ENCODE measurements at regions not wholly inside any gene's neighbourhood (a gene's known extent, or its start where the extent isn't known, plus 50 kb on each side); places are given as distances from the start of the nearest gene placed in this dataset.
A peak's percentile ranks its signal among the peaks of the same experiment; 100 is the strongest.

DNA sequence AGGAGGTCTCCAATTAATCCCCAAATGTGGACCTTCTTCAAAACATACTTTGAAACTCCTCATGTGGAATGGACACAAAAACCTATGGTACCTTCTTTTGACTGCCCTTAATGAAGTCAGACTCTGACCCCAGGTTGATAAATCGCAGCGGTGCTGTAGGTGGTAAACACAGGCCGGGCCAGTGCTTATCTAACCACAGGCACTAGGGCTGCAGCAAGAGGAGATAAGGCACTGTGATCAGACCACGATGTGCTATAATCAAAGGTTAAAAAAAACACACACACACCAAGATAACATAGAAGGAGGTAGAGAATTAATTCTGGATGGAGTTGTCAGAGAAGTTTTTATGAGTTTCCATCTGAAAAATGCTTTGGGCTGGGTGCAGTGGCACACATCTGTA lies 52.3 kb upstream of the SIPA1L2 start:
- ATAC-seq (replicated peaks) (no peak), DNase-seq (no peak)
- Mint-ChIP-seq H3K9me3 (peaks cover 3% of the 10 kb centered on the region in 2 donors), H3K4me1 (peaks cover 0 to 2% of the 10 kb centered on the region in 2 donors), H3K36me3 (no peaks in the 10 kb centered on the region), H3K27me3 (peaks cover 0 to 3% of the 10 kb centered on the region in 2 donors), H3K4me3 (no peak overlapping the region), H3K27ac (no peak overlapping the region)

DNA sequence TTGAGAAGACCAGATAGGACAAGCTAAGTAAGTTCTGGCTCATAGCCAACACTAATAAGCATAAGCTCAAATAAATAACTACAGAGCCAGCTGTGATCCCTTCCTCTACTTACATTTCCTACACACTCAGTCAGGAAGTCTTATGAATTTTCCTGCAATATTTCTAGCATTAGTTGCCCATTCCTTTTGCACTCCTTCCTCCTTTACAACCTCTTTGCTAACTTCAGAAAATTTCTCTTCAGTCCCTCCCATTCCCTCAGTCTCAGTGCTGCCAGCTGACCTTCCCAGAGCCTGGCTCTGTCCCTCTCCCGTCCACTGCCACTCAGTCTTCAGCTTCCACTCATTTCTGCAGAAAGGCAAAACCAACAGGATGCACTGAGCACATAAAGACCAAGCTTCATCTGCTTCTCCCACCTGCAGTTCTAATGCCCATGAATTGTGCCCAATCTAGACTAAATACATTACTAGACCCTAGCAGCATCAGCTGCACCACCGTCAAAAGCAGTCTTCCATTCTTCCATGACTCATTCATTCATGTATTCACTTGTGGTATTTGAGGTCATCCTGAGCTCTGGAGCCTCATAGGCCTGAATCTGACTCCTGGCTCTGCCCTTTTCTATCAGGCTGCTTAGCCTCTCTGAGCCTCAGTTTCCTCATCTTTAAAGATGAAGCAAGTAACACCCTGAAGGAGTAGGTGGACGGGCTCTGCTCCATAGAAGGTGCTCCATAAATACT lies 54.6 kb upstream of the SIPA1L2 start:
- Mint-ChIP-seq H3K27me3 (peaks cover 0 to 3% of the 10 kb centered on the region in 2 donors), H3K4me1 (peaks cover 0 to 2% of the 10 kb centered on the region in 2 donors), H3K9me3 (peaks cover 3 to 9% of the 10 kb centered on the region in 2 donors), H3K4me3 (no peak overlapping the region), H3K27ac (no peak overlapping the region), H3K36me3 (no peaks in the 10 kb centered on the region)
- ATAC-seq (replicated peaks), result no peak
- no peak for DNase-seq

DNA sequence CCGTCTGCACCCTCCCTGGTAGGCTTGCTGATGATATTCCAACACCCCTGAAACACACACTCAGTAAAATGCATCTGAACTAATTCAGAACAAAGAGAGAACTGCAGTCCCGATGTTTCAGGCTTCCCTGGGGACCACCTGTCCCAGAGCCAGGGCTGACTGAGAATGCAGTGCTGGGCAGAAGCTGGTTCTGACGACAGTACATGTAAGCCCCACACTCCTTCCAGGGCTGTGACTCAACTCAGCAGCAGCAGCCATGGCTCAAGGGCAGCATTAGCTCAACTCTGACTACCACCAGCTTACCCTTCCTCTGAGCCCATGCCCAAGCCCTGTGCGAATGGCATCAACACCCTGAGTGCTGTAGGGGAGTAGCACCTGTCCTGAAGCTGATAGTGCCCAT lies 56.4 kb upstream of the SIPA1L2 start:
- no peak overlapping the region for H3K27ac Mint-ChIP-seq

DNA sequence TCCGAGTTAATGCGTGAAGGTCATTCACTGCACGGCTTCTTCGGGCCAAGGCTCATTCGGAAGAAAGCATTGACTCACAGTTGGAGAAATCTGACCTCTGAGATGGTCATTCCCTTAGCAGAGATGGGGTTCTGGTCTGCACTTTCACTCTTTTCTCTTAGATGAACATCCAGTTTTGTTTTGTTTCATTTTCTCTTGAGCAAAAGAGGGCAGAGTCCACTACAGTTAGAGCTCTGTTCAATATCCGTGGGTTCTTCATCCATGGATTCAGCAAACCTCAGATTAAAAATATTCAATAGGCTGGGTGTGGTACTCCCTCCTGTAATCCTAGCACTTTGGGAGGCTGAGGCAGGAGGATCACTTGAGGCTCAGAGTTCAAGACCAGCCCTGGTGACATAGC lies 57.4 kb upstream of the SIPA1L2 start:
- H3K27me3 Mint-ChIP-seq, result peaks cover 5 to 6% of the 10 kb centered on the region in 2 donors
- peaks cover 3 to 8% of the 10 kb centered on the region in 2 donors for H3K4me1 Mint-ChIP-seq
- H3K27ac Mint-ChIP-seq, result no peak overlapping the region
- H3K36me3 Mint-ChIP-seq, result no peaks in the 10 kb centered on the region
- ATAC-seq (replicated peaks), result no peak
- no peak for DNase-seq
- no peak overlapping the region for H3K4me3 Mint-ChIP-seq
- H3K9me3 Mint-ChIP-seq, result peaks cover 2 to 7% of the 10 kb centered on the region in 2 donors

More for the DNA sequence above, 56.4 kb upstream of the SIPA1L2 start:
- Mint-ChIP-seq H3K4me1 (peaks cover 3 to 8% of the 10 kb centered on the region in 2 donors), H3K9me3 (peaks cover 3 to 9% of the 10 kb centered on the region in 2 donors), H3K36me3 (no peaks in the 10 kb centered on the region), H3K4me3 (no peak overlapping the region), H3K27me3 (peaks cover 3 to 6% of the 10 kb centered on the region in 2 donors)
- no peak for DNase-seq
- ATAC-seq (replicated peaks), result no peak

DNA sequence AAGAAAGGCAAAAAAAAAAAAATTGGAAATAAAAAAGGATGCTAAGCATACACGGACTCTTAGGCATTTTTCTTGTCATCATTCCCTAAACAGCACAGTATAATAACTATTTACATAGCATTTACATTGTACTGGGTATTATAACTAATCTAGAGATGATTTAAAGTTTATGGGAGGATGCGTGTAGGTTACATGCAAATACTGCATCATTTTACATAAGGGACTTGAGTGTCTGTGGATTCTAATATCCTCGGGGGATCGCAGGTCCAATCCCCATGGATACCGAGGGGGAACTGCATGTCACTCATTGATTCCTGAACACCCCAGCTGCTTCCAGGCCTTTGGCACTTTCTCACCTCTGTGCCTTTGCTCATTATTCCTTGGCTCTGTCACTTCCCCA lies 57.8 kb upstream of the SIPA1L2 start:
- Mint-ChIP-seq H3K9me3 (peaks cover 1 to 6% of the 10 kb centered on the region in 2 donors), H3K4me1 (peaks cover 3 to 8% of the 10 kb centered on the region in 2 donors), H3K4me3 (no peak overlapping the region), H3K27ac (no peak overlapping the region), H3K27me3 (peaks cover 4 to 6% of the 10 kb centered on the region in 2 donors), H3K36me3 (no peaks in the 10 kb centered on the region)
- ATAC-seq (replicated peaks), result no peak
- no peak for DNase-seq

DNA sequence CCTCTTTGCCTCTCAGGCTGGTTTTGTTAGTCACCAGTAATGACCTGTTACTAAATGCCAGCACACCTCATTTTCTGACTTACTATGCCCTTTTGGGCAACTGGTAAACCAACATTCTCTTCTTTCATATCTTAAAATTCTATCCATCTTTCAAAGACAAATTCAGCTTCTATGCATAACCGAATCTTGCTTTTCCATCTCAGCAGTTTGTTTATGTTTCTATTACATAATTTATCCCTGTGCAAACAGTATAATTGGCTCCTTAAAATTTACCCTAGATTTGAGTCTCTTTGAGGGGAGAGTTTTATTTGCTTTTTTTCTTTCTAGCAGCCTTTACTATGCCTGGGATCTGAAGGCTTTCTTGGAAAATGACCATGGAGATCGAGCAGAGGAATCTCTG lies 58.5 kb upstream of the SIPA1L2 start:
- peaks cover 1 to 8% of the 10 kb centered on the region in 2 donors for H3K4me1 Mint-ChIP-seq
- no peak for ATAC-seq (replicated peaks)
- H3K9me3 Mint-ChIP-seq, result peaks cover 1 to 6% of the 10 kb centered on the region in 2 donors
- DNase-seq, result no peak
- no peaks in the 10 kb centered on the region for H3K36me3 Mint-ChIP-seq
- no peak overlapping the region for H3K27ac Mint-ChIP-seq
- peaks cover 7 to 9% of the 10 kb centered on the region in 2 donors for H3K27me3 Mint-ChIP-seq
- no peak overlapping the region for H3K4me3 Mint-ChIP-seq

DNA sequence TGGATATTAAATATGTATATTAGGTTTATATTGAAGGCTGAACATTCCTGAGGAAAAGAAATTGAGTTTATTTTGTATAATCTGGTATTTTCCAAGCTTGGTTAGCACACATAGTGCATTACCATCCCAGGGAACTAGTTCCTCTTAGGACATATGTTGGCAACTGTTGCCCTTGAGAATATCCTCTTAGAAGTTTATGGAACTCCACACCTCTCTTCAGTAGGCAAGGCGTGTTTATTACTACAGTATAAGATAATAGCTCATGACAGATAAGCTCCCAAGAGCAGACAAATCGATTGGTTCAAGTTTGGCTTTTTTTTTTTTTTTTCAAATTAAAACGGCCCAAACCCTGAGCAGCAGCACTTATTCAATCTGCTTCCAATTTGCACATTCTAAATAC lies 59.8 kb upstream of the SIPA1L2 start:
- ATAC-seq (replicated peaks) (no peak), DNase-seq (no peak)
- Mint-ChIP-seq H3K27ac (no peak overlapping the region), H3K4me3 (no peak overlapping the region), H3K36me3 (no peaks in the 10 kb centered on the region), H3K4me1 (peaks cover 1 to 8% of the 10 kb centered on the region in 2 donors), H3K9me3 (peaks cover 1 to 6% of the 10 kb centered on the region in 2 donors), H3K27me3 (peaks cover 9% of the 10 kb centered on the region in 2 donors)

DNA sequence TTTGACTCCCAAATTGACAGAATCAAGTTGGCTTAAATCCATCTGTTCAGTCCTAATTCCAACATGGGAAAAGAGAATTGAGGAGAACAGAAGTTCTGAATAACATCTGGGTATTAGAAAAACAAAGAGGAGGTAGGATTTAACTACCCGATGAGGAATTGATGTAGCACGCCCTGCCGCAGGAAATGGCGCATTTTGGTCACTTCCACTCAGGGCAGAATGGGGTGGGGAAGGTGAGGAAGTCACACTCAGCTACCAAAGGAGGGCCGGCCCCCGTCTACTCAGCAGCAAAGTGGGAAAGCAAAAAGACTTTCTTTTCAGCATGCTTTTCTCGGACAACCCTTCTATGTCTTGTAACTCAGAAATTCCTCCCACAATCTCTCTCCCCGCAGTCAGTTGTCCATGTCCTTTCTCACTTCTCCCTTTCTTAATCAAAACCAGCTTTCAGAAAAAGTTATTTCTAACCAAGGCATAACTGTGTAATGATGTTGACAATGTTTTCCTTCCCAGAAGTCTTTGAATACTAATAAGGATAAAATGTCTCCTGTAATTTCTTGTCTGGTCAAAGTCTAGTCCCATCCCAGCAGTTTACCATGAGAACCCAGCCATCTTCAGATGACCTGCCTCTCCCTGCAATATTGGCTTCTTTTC lies 60.5 kb upstream of the SIPA1L2 start:
- H3K4me3 Mint-ChIP-seq, result no peak overlapping the region
- H3K9me3 Mint-ChIP-seq, result peaks cover 1 to 6% of the 10 kb centered on the region in 2 donors
- peaks cover 1 to 8% of the 10 kb centered on the region in 2 donors for H3K4me1 Mint-ChIP-seq
- no peak overlapping the region for H3K27ac Mint-ChIP-seq
- peak; percentile 34 to 51 for ATAC-seq (replicated peaks)
- no peak for DNase-seq
- peaks cover 9% of the 10 kb centered on the region in 2 donors for H3K27me3 Mint-ChIP-seq
- no peaks in the 10 kb centered on the region for H3K36me3 Mint-ChIP-seq

DNA sequence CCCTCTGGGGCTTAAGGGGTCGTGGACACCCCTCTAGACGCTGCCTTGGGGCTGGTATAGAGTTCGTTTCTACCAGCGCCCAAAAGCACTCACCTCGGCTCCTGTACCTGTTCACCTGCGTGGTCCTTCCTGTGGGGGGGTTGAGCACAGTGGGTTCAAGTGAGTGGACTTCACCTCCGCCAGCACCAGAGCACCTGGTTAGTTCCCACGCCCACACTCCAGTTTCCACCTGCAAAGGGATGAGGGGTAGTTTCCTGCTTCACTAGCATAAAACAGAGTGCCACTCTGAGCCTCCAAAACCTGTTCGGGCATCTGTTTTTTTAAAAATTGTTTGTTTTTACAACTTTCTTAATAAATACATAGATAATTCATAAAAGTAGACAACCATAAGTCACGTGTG lies 64.5 kb upstream of the SIPA1L2 start:
- Mint-ChIP-seq H3K27me3 (peaks cover 9% of the 10 kb centered on the region in 2 donors), H3K9me3 (no peaks in the 10 kb centered on the region), H3K4me1 (peaks cover 1 to 8% of the 10 kb centered on the region in 2 donors), H3K4me3 (no peak overlapping the region), H3K36me3 (no peaks in the 10 kb centered on the region), H3K27ac (no peak overlapping the region)
- ATAC-seq (replicated peaks), result no peak
- no peak for DNase-seq

DNA sequence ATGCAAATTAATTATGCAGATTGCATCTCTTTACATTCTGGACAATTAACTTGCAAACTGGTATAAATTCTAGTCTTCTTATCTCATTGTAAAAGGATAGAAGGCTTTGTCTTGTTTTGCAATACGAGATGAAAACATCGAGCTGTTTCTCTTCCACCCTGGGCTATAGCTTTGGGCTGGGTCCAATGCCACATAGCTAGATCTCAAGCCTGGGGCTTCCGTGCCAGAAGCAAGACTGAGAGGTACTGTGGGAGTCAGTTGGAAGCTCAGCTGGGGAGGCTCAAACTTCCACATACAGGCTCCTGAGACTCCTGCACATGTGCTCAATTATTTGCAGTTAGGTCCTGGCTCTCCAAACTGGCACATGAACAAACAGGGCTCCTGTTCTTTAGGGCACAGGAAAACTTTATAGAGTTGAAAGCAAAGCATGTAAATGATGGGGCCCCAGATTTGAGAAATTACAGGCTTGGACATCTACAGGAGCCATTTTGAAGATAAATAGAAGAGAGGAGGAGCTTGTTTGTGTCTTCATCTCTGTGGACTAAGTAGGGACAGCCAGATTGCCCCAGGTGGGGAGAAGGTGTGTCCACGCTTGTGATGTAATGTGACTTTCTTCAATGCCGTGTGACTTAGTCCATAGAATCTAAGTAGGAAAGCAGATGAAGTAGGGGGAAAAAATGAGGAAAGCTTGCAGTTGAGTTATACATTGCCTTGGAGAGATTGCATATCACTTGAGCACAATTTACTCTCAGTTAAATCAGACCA lies 65.9 kb upstream of the SIPA1L2 start:
- Mint-ChIP-seq H3K36me3 (no peaks in the 10 kb centered on the region), H3K4me1 (peaks cover 0 to 4% of the 10 kb centered on the region in 2 donors), H3K4me3 (no peak overlapping the region), H3K27me3 (peaks cover 4 to 9% of the 10 kb centered on the region in 2 donors), H3K27ac (no peak overlapping the region), H3K9me3 (no peaks in the 10 kb centered on the region)
- DNase-seq (no peak), ATAC-seq (replicated peaks) (no peak)

DNA sequence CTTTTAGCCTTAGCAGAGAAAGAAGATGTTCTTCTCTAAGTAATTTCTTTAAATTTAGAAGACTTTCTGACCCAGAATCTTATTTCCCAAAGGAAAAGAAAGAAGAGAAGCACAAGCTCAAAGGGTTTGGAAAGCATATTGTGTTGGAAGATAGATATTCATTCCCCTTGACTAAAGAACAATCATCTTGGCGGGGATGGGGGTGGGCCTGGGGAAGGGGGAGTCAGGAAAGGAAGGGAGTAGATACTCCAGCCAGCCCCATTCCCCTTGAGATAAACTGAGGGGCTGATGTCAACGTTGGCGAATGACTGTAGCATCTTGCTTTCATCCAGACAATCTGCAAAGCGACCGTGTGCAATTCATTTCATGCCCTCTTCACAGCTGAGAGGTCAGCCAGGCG lies 66.5 kb upstream of the SIPA1L2 start:
- H3K4me3 Mint-ChIP-seq, result no peak overlapping the region
- no peaks in the 10 kb centered on the region for H3K4me1 Mint-ChIP-seq
- no peak overlapping the region for H3K27ac Mint-ChIP-seq
- H3K27me3 Mint-ChIP-seq, result peaks cover 4 to 9% of the 10 kb centered on the region in 2 donors
- DNase-seq (no peak), ATAC-seq (replicated peaks) (no peak)
- H3K9me3 Mint-ChIP-seq, result no peaks in the 10 kb centered on the region
- no peaks in the 10 kb centered on the region for H3K36me3 Mint-ChIP-seq

DNA sequence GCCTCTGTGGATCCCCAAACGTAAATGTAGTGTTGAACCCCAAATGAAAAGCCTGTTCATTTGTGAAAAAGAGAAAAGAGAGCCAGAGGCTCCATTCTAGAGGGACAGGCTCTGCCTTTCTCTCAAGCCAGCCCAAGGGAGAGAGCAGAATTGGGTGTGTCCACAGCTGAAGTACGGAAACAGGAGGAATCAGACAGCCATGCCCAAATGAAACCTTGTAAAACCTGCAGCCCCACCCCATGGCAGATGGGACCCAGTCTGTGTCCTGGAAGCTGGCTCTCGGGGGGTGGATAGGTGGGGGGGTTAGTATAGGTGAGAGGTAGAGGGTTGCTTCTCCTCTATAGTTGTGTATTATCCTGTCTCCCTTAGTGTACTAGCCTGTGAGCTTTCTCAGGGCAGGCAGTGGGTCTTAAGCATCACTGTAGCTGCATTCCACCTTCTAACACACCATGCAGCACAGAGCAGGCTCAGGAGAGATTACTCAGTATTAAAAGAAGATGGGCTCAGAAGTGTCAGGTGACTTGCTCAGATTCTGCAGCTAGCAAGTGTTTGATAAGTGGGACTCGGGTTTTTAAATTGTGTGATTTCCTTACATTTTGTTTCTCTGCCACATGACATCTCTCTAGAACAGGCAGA lies 67.4 kb upstream of the SIPA1L2 start:
- H3K27me3 Mint-ChIP-seq, result peaks cover 4 to 5% of the 10 kb centered on the region in 2 donors
- H3K27ac Mint-ChIP-seq, result no peak overlapping the region
- no peak for DNase-seq
- H3K36me3 Mint-ChIP-seq, result no peaks in the 10 kb centered on the region
- ATAC-seq (replicated peaks), result no peak
- no peaks in the 10 kb centered on the region for H3K4me1 Mint-ChIP-seq
- H3K9me3 Mint-ChIP-seq, result peaks cover 0 to 3% of the 10 kb centered on the region in 2 donors
- no peak overlapping the region for H3K4me3 Mint-ChIP-seq

DNA sequence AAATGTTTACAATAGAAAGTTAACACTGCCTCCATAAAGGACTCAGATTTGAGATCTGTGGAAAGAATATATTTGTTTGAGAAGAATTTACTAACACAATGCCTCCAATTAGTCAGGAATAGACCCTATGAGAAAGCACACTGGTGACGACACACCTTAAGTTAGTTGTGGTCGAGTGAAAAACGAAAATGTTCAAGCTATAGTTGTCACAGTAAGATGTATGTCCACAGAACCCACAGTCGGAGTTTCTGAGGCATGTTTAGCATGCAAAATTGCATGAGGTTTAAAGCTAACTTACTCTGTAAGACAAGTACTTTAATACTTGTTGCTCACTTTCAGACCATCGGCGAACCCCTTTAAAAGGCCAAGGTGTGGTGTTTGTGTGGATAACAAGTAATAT lies 69.9 kb upstream of the SIPA1L2 start:
- peak in 1 of 2 donors; percentile 34 for ATAC-seq (replicated peaks)
- DNase-seq, result no peak
- Mint-ChIP-seq H3K27me3 (no peaks in the 10 kb centered on the region), H3K9me3 (peaks cover 0 to 3% of the 10 kb centered on the region in 2 donors), H3K36me3 (no peaks in the 10 kb centered on the region), H3K27ac (no peak overlapping the region), H3K4me3 (no peak overlapping the region), H3K4me1 (no peaks in the 10 kb centered on the region)

DNA sequence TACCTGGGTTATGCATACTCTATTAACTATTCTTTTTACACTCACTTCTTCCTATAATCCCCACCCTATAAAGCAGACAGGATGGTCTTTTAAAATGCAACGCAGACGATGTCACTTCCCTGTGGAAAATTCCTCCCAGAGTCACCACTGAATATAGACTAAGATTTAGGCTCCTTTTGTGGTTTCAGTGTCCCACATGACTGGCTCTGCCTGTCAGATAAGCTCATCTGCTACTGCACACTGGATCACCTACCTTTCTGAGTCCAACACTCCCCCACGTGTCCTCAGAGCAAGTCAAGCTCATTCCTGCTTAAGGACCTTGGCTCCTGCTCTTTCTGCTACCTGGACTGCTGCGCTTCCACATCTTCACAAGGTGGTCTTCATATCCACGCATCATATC lies 73.0 kb upstream of the SIPA1L2 start:
- ATAC-seq (replicated peaks) (no peak), DNase-seq (no peak)
- Mint-ChIP-seq H3K36me3 (no peaks in the 10 kb centered on the region), H3K9me3 (peaks cover 0 to 3% of the 10 kb centered on the region in 2 donors), H3K27ac (no peak overlapping the region), H3K27me3 (no peaks in the 10 kb centered on the region), H3K4me3 (no peak overlapping the region), H3K4me1 (no peaks in the 10 kb centered on the region)
